ENCODE measurements at regions not wholly inside any gene's neighbourhood (a gene's known extent, or its start where the extent isn't known, plus 50 kb on each side); places are given as distances from the start of the nearest gene placed in this dataset.
A peak's percentile ranks its signal among the peaks of the same experiment; 100 is the strongest.

GRCh38 chr6:140101367-140101766, 726.9 kb upstream of the CITED2 start:
- H3K36me3 Mint-ChIP-seq (ENCODE audit: low read depth) = no peaks in the 10 kb centered on the region
- no peak for TF ChIP-seq CTCF (IDR thresholded peaks at IDR 0.05; ENCODE audit: unreplicated experiment in 3 of 3)
- no peak overlapping the region for H3K4me3 Mint-ChIP-seq
- H3K27me3 Mint-ChIP-seq (ENCODE audit: low read depth) = no peaks in the 10 kb centered on the region
- H3K9me3 Mint-ChIP-seq = no peaks in the 10 kb centered on the region
- H3K27ac Mint-ChIP-seq = no peak overlapping the region
- H3K4me1 Mint-ChIP-seq = no peaks in the 10 kb centered on the region

- TF ChIP-seq CTCF (IDR thresholded peaks at IDR 0.05; ENCODE audit: unreplicated experiment in 3 of 3) = no peak
- Mint-ChIP-seq H3K9me3 (no peaks in the 10 kb centered on the region), H3K4me3 (no peak overlapping the region), H3K27me3 (ENCODE audit: low read depth) (no peaks in the 10 kb centered on the region), H3K4me1 (peaks cover 8% of the 10 kb centered on the region), H3K36me3 (ENCODE audit: low read depth) (no peaks in the 10 kb centered on the region), H3K27ac (peak overlapping the region; percentile 28 to 56 (median 36))
These were observed 721.1 kb upstream of the CITED2 start for GRCh38 chr6:140095532-140095931.

GRCh38 chr6:140091895-140092294, 717.4 kb upstream of the CITED2 start:
- Mint-ChIP-seq H3K27ac (no peak overlapping the region), H3K4me3 (no peak overlapping the region), H3K27me3 (ENCODE audit: low read depth) (no peaks in the 10 kb centered on the region)

GRCh38 chr6:140090871-140091270, 716.4 kb upstream of the CITED2 start:
- Mint-ChIP-seq H3K27me3 (ENCODE audit: low read depth) (no peaks in the 10 kb centered on the region), H3K4me3 (no peak overlapping the region), H3K9me3 (no peaks in the 10 kb centered on the region), H3K27ac (no peak overlapping the region), H3K36me3 (ENCODE audit: low read depth) (no peaks in the 10 kb centered on the region), H3K4me1 (peaks cover 6% of the 10 kb centered on the region)
- no peak for TF ChIP-seq CTCF (IDR thresholded peaks at IDR 0.05; ENCODE audit: unreplicated experiment in 3 of 3)

More at GRCh38 chr6:140091895-140092294, 717.4 kb upstream of the CITED2 start:
- no peak for TF ChIP-seq CTCF (IDR thresholded peaks at IDR 0.05; ENCODE audit: unreplicated experiment in 3 of 3)
- Mint-ChIP-seq H3K36me3 (ENCODE audit: low read depth) (no peaks in the 10 kb centered on the region), H3K9me3 (no peaks in the 10 kb centered on the region), H3K4me1 (peaks cover 8% of the 10 kb centered on the region)

GRCh38 chr6:140083375-140083774, 708.9 kb upstream of the CITED2 start:
- H3K27me3 Mint-ChIP-seq (ENCODE audit: low read depth) = no peaks in the 10 kb centered on the region
- H3K4me3 Mint-ChIP-seq = no peak overlapping the region
- H3K9me3 Mint-ChIP-seq = no peaks in the 10 kb centered on the region
- TF ChIP-seq CTCF (IDR thresholded peaks at IDR 0.05; ENCODE audit: unreplicated experiment in 3 of 3) = no peak
- no peaks in the 10 kb centered on the region for H3K36me3 Mint-ChIP-seq (ENCODE audit: low read depth)
- H3K27ac Mint-ChIP-seq = peak overlapping the region in 2 of 3 experiments; percentile 17 to 28
- H3K4me1 Mint-ChIP-seq = peaks cover 22% of the 10 kb centered on the region

- H3K4me1 Mint-ChIP-seq = peaks cover 27% of the 10 kb centered on the region
These were observed 708.4 kb upstream of the CITED2 start for GRCh38 chr6:140082867-140083297.

More at GRCh38 chr6:140082867-140083297, 708.4 kb upstream of the CITED2 start:
- no peaks in the 10 kb centered on the region for H3K9me3 Mint-ChIP-seq
- no peaks in the 10 kb centered on the region for H3K36me3 Mint-ChIP-seq (ENCODE audit: low read depth)
- no peaks in the 10 kb centered on the region for H3K27me3 Mint-ChIP-seq (ENCODE audit: low read depth)
- no peak overlapping the region for H3K4me3 Mint-ChIP-seq
- no peak overlapping the region for H3K27ac Mint-ChIP-seq
- no peak for TF ChIP-seq CTCF (IDR thresholded peaks at IDR 0.05; ENCODE audit: unreplicated experiment in 3 of 3)

Measured in nephron (organoid).